ENCODE measurements at regions not wholly inside any gene's neighbourhood (a gene's known extent, or its start where the extent isn't known, plus 50 kb on each side); places are given as distances from the start of the nearest gene placed in this dataset.

- Histone ChIP-seq H2AFZ (ENCODE audit: low read length) (no peak overlapping the region), H3K4me2 (ENCODE audit: low read length) (no peak overlapping the region), H3K36me3 (ENCODE audit: low read depth, low read length) (no peaks in the 10 kb centered on the region), H4K20me1 (ENCODE audit: low read length) (no peaks in the 10 kb centered on the region), H3K27ac (ENCODE audit: low read length) (no peak overlapping the region), H3K9me2 (replicated peaks; ENCODE audit: low read length) (no peaks in the 10 kb centered on the region), H3K79me2 (ENCODE audit: low read length) (no peaks in the 10 kb centered on the region), H3F3A (ENCODE audit: low read length, unreplicated experiment) (no peaks in the 10 kb centered on the region), H3K4me1 (ENCODE audit: insufficient read depth, low read length) (no peaks in the 10 kb centered on the region), H3K9ac (ENCODE audit: low read length) (no peak overlapping the region), H3K27me3 (ENCODE audit: low read length) (no peaks in the 10 kb centered on the region), H3K4me3 (ENCODE audit: low read length) (no peak overlapping the region), H3K9me3 (ENCODE audit: low read length) (no peaks in the 10 kb centered on the region)
- CTCF ChIA-PET: no interaction called here
- POLR2A ChIA-PET (ENCODE audit: unreplicated experiment): interaction anchor here (0.7 kb wide), 1 partner anchor 705 kb away, joined by 3 read pairs; no protein-coding TSS in a partner anchor
- no TSS peak for BruUV-seq (replicated peaks)
- TF ChIP-seq, protein P1, sequence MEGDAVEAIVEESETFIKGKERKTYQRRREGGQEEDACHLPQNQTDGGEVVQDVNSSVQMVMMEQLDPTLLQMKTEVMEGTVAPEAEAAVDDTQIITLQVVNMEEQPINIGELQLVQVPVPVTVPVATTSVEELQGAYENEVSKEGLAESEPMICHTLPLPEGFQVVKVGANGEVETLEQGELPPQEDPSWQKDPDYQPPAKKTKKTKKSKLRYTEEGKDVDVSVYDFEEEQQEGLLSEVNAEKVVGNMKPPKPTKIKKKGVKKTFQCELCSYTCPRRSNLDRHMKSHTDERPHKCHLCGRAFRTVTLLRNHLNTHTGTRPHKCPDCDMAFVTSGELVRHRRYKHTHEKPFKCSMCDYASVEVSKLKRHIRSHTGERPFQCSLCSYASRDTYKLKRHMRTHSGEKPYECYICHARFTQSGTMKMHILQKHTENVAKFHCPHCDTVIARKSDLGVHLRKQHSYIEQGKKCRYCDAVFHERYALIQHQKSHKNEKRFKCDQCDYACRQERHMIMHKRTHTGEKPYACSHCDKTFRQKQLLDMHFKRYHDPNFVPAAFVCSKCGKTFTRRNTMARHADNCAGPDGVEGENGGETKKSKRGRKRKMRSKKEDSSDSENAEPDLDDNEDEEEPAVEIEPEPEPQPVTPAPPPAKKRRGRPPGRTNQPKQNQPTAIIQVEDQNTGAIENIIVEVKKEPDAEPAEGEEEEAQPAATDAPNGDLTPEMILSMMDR (conservative IDR thresholded peaks at IDR 0.05; ENCODE audit: low read depth, low read length): peak; percentile 37; the same call in 1 of the 2 replicates
- no peak for TF ChIP-seq EZH2phosphoT487 (IDR thresholded peaks at IDR 0.05; ENCODE audit: borderline replicate concordance, low read length)
- intact Hi-C loops (cut with micrococcal nuclease): loop anchor here (10.0 kb wide), 1 partner anchor 343 kb away; no protein-coding TSS in a partner anchor
- peak; percentile 48 for ATAC-seq
- DNase-seq: peak; percentile 65
These were observed 462.8 kb downstream of the GXYLT1 start for GRCh38 chr12:41681898-41682297.

DNA sequence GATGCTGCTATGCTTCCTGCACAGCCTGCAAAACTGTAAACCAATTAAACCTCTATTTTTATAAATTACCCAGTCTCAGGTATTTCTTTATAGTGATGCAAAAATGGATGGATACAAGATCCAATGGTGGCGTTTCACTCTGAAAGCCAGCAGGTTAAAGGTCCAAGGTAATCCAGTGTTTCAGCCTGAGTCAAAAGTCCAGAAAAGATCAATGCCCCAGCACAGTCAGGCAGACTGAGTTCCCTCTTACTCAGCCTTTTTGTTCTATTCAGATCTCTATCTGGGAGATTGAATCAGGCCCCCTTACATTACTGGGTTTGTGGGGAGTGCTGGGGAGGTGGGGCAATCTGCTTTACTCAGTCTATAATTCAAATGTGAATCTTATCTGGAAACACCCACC, 464.5 kb downstream of the GXYLT1 start:
- no peak overlapping the region for H2AFZ ChIP-seq (ENCODE audit: low read length)
- H3K4me2 ChIP-seq (ENCODE audit: low read length): no peak overlapping the region
- H3K9ac ChIP-seq (ENCODE audit: low read length): no peak overlapping the region
- no peaks in the 10 kb centered on the region for H3K27me3 ChIP-seq (ENCODE audit: low read length)
- intact Hi-C loops (cut with micrococcal nuclease): loop anchor here (10.0 kb wide), 1 partner anchor 345 kb away; no protein-coding TSS in a partner anchor
- no peaks in the 10 kb centered on the region for H3K4me1 ChIP-seq (ENCODE audit: insufficient read depth, low read length)
- H3K9me3 ChIP-seq (ENCODE audit: low read length): no peaks in the 10 kb centered on the region
- H4K20me1 ChIP-seq (ENCODE audit: low read length): no peaks in the 10 kb centered on the region
- no peaks in the 10 kb centered on the region for H3K36me3 ChIP-seq (ENCODE audit: low read depth, low read length)
- H3K79me2 ChIP-seq (ENCODE audit: low read length): no peaks in the 10 kb centered on the region
- no peaks in the 10 kb centered on the region for H3K9me2 ChIP-seq (replicated peaks; ENCODE audit: low read length)
- TF ChIP-seq EZH2 (IDR thresholded peaks at IDR 0.05; ENCODE audit: low read length, unreplicated experiment): no peak
- TF ChIP-seq EZH2phosphoT487 (IDR thresholded peaks at IDR 0.05; ENCODE audit: borderline replicate concordance, low read length): no peak
- TF ChIP-seq, protein P1 (conservative IDR thresholded peaks at IDR 0.05; ENCODE audit: low read depth, low read length): no peak
- ATAC-seq: no peak
- no peak for DNase-seq
- no peak overlapping the region for H3K27ac ChIP-seq (ENCODE audit: low read length)
- no TSS peak for BruUV-seq (replicated peaks)
- CTCF ChIA-PET: no interaction called here
- POLR2A ChIA-PET (ENCODE audit: unreplicated experiment): no interaction called here
- no peaks in the 10 kb centered on the region for H3F3A ChIP-seq (ENCODE audit: low read length, unreplicated experiment)
- H3K4me3 ChIP-seq (ENCODE audit: low read length): no peak overlapping the region

DNA sequence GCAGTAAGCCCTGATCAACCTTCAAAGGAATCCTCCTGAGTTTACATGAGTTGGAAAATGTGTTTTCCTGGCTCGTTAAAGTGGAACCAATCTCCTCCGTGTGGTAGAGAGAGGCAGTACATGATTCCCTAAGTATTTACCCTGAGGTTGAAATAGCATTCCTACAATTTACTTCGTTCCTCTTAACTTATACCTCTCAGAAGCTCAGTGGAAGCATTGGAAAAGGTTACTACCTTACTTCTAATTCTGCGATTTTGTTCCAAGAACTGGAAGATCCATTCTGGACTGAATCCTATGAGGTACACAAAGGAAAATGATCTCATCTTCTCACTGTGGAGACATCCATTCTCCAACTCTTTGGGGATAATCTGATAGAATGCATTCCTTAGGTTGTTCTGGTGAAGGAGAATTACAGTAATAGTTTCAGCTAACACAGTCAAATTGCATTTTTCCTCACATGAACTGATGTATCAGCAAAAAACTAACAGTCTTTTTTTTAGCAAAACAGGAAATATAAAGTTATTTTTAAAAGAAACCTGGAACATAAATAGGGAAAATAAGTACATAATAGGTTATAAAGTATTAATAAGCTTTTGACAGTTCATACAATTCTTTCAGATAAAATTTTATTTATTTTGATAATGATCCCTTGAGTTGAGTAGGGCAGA, 475.6 kb downstream of the PDZRN4 start:
- Histone ChIP-seq H3K27me3 (ENCODE audit: low read length) (0 out of 2 replicates have a peak, but pooled peaks cover 6% of the 10 kb centered on the region), H3K4me2 (ENCODE audit: low read length) (no peak overlapping the region), H3F3A (ENCODE audit: low read length, unreplicated experiment) (no peaks in the 10 kb centered on the region), H3K36me3 (ENCODE audit: low read depth, low read length) (no peaks in the 10 kb centered on the region), H2AFZ (ENCODE audit: low read length) (peak overlapping the region; percentile 41; the same call in 1 of the 2 replicates), H3K4me3 (ENCODE audit: low read length) (no peak overlapping the region), H3K4me1 (ENCODE audit: insufficient read depth, low read length) (no peaks in the 10 kb centered on the region), H3K9me3 (ENCODE audit: low read length) (no peaks in the 10 kb centered on the region), H3K9ac (ENCODE audit: low read length) (no peak overlapping the region), H3K27ac (ENCODE audit: low read length) (no peak overlapping the region), H4K20me1 (ENCODE audit: low read length) (no peaks in the 10 kb centered on the region), H3K79me2 (ENCODE audit: low read length) (no peaks in the 10 kb centered on the region), H3K9me2 (replicated peaks; ENCODE audit: low read length) (no peaks in the 10 kb centered on the region)
- TF ChIP-seq EZH2 (IDR thresholded peaks at IDR 0.05; ENCODE audit: low read length, unreplicated experiment) (no peak), EZH2phosphoT487 (IDR thresholded peaks at IDR 0.05; ENCODE audit: borderline replicate concordance, low read length) (no peak)
- TF ChIP-seq, protein P1 (conservative IDR thresholded peaks at IDR 0.05; ENCODE audit: low read depth, low read length): peak; percentile 62
- DNase-seq (peak; percentile 53), ATAC-seq (peak; percentile 70)
- BruUV-seq (replicated peaks): no TSS peak
- POLR2A ChIA-PET (ENCODE audit: unreplicated experiment): no interaction called here
- CTCF ChIA-PET: interaction anchor here (0.7 kb wide), 1 partner anchor 301 kb away, joined by 3 read pairs; no protein-coding TSS in a partner anchor
- intact Hi-C loops (cut with micrococcal nuclease): loop anchor here (1.0 kb wide), 1 partner anchor 386 kb away; no protein-coding TSS in a partner anchor

Data from PC-3 (cell line).